GF-D8 (cell line): ENCODE measurements at regions not wholly inside any gene's neighbourhood (a gene's known extent, or its start where the extent isn't known, plus 50 kb on each side); places are given as distances from the start of the nearest gene placed in this dataset.
"Not testable (repeated sequence)": the region's sequence is repeated elsewhere in the genome, so short reads cannot be mapped to it uniquely, and the experiment has no call there.

Experiments
- DNase-seq: peaks from one replicate; lab custom pipeline; 2025; lab: John Stamatoyannopoulos, UW

- DNase-seq: no peak
Measured at GRCh38 chr7:53596230-53596629, 560.8 kb downstream of the POM121L12 start.

- no peak for DNase-seq
Measured at GRCh38 chr7:53600296-53600695, 564.9 kb downstream of the POM121L12 start.

GRCh38 chr7:53602817-53603418, 567.5 kb downstream of the POM121L12 start:
- DNase-seq: no peak

- no peak for DNase-seq
Measured at GRCh38 chr7:53603461-53603860, 568.0 kb downstream of the POM121L12 start.

- no peak for DNase-seq
Measured at GRCh38 chr7:53604201-53604600, 568.8 kb downstream of the POM121L12 start.

GRCh38 chr7:53607961-53608360, 572.5 kb downstream of the POM121L12 start:
- no peak for DNase-seq

GRCh38 chr7:53609185-53609584, 573.8 kb downstream of the POM121L12 start:
- DNase-seq: no peak

GRCh38 chr7:53611043-53611442, 575.6 kb downstream of the POM121L12 start:
- no peak for DNase-seq

GRCh38 chr7:53624356-53624755, 588.9 kb downstream of the POM121L12 start:
- DNase-seq: no peak

GRCh38 chr7:53628775-53629174, 593.3 kb downstream of the POM121L12 start:
- no peak for DNase-seq

- not testable (repeated sequence) for DNase-seq
Measured at GRCh38 chr7:53635251-53635650, 599.8 kb downstream of the POM121L12 start.

GRCh38 chr7:53638517-53638916, 603.1 kb downstream of the POM121L12 start:
- no peak for DNase-seq

- no peak for DNase-seq
Measured at GRCh38 chr7:53641091-53641490, 605.7 kb downstream of the POM121L12 start.

GRCh38 chr7:53642361-53642760, 606.9 kb downstream of the POM121L12 start:
- no peak for DNase-seq

- no peak for DNase-seq
Measured at GRCh38 chr7:53642866-53643265, 607.4 kb downstream of the POM121L12 start.

GRCh38 chr7:53656881-53657280, 621.4 kb downstream of the POM121L12 start:
- no peak for DNase-seq

GRCh38 chr7:53657586-53657985, 622.2 kb downstream of the POM121L12 start:
- no peak for DNase-seq

GRCh38 chr7:53658951-53659350, 623.5 kb downstream of the POM121L12 start:
- DNase-seq: no peak

GRCh38 chr7:53661645-53662217, 626.3 kb downstream of the POM121L12 start:
- DNase-seq: no peak

- DNase-seq: no peak
Measured at GRCh38 chr7:53672681-53673080, 637.2 kb downstream of the POM121L12 start.

GRCh38 chr7:53675835-53676234, 640.4 kb downstream of the POM121L12 start:
- no peak for DNase-seq

- DNase-seq: no peak
Measured at GRCh38 chr7:53684693-53685092, 649.3 kb downstream of the POM121L12 start.

GRCh38 chr7:53690411-53690810, 655.0 kb downstream of the POM121L12 start:
- no peak for DNase-seq

GRCh38 chr7:53697913-53698312, 662.5 kb downstream of the POM121L12 start:
- DNase-seq: no peak
